Fibroblast of villous mesenchyme (primary cell): ENCODE measurements at regions not wholly inside any gene's neighbourhood (a gene's known extent, or its start where the extent isn't known, plus 50 kb on each side); places are given as distances from the start of the nearest gene placed in this dataset.

Source experiments
- DNase-seq: peaks from one replicate; pipeline ENCODE4 v3.0.0-alpha.2; 2010; ENCODE audit warnings: low read depth
- H3K4me3 ChIP-seq: 2 replicates; pipeline ENCODE4 v1.5.1; 2011; ENCODE audit warnings: low read depth, mild to moderate bottlenecking, low read length
- TF ChIP-seq, protein P1 (sequence below): IDR thresholded peaks from 2 replicates; pipeline ENCODE4 v1.5.1; 2012; ENCODE audit warnings: low read depth, mild to moderate bottlenecking, low read length; ENCODE audit not compliant: insufficient read depth

- DNase-seq: no peak
- TF ChIP-seq, protein P1, sequence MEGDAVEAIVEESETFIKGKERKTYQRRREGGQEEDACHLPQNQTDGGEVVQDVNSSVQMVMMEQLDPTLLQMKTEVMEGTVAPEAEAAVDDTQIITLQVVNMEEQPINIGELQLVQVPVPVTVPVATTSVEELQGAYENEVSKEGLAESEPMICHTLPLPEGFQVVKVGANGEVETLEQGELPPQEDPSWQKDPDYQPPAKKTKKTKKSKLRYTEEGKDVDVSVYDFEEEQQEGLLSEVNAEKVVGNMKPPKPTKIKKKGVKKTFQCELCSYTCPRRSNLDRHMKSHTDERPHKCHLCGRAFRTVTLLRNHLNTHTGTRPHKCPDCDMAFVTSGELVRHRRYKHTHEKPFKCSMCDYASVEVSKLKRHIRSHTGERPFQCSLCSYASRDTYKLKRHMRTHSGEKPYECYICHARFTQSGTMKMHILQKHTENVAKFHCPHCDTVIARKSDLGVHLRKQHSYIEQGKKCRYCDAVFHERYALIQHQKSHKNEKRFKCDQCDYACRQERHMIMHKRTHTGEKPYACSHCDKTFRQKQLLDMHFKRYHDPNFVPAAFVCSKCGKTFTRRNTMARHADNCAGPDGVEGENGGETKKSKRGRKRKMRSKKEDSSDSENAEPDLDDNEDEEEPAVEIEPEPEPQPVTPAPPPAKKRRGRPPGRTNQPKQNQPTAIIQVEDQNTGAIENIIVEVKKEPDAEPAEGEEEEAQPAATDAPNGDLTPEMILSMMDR: no peak
- no peak overlapping the region for H3K4me3 ChIP-seq
These were observed 179.3 kb upstream of the HDDC2 start for GRCh38 chr6:125481056-125481455.

- DNase-seq: no peak
- H3K4me3 ChIP-seq: no peak overlapping the region
- TF ChIP-seq, protein P1: no peak
These were observed 184.0 kb upstream of the HDDC2 start for GRCh38 chr6:125485757-125486156.

GRCh38 chr6:125486881-125487280 lies 185.1 kb upstream of the HDDC2 start:
- TF ChIP-seq, protein P1: no peak
- no peak for DNase-seq
- H3K4me3 ChIP-seq: no peak overlapping the region

DNA sequence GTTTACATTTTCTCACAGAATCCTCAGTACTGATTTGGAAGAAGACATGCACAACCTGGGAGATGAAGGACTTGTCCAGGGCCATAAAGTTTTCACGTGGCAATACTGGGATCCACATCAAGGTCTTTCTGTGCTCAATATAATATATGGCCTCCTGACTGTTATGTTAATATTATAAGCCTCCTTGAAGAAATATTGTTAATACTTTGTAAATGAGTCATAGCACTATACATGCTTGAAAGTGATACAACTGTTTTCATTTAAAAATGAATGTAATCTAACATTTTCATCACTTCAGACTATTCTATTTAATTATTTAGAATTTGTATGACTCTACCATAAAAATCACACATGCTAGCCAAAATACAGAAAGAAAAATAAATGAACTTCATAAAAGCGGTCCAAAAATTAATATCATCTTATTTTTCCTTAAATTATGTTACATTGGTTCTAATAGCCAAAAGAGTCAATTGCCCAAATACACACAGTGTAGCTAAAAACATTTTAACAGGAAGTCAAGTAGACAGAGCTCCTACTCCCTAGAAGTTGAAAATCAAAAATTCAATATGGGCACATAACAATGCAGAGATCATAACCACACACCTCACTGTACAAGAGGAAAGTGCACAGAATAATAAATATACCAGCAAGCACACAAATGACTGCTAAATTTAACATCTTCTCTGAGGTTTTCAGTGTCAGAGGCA lies 188.0 kb upstream of the HDDC2 start:
- TF ChIP-seq, protein P1: no peak
- no peak overlapping the region for H3K4me3 ChIP-seq
- DNase-seq: peak; percentile 5

DNA sequence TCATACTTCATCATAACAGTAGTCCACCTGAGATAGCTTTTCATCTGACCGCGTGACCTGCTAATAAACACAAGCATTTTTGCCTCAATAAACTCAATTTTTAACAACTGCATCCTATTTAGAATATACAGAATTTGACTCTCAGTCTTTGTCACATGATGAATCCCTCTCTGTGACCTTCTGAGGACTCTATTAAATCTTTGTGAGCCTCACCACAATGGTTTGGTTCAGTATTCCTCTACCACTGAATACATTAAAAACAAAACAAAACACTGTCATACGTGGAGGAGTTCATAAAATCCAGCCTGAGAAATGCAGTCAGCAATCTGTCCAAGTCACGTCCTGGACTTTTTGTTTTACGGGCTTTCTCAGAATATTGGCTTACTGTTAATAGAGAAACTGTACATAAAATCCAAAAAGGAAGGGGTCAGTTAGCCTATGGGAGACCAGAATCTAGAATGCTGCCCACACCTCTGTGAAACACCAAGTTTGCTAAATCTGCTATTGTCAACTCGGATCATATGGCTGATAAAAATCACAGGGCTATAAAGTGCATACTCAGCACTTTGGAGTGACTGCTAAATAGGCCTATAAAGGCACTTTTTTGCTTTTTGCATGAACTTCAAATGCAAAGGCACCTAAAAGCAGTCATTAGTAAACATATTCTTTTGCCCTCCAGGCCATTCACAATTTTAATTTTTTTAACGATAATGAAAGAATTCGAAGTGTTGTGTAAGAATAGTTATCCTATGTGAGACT lies 190.3 kb upstream of the HDDC2 start:
- H3K4me3 ChIP-seq: no peak overlapping the region
- TF ChIP-seq, protein P1: no peak
- DNase-seq: no peak

DNA sequence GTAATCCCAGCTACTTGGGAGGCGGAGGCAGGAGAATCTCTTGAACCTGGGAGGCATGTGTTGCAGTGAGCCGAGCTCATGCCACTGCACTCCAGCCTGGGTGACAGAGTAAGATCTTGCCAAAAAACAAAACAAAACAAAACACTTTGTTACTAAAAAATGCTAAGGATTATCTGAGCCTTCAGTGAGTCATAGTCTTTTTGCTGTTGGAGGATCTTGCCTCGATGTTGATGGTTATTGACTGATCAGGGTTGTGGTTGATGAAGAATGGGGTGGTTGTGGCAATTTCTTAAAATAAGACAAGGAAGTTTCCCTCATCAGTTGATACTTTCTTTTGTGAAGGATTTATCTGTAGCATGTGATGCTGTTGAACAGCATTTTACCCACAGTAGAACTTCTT lies 196.8 kb upstream of the HDDC2 start:
- TF ChIP-seq, protein P1: no peak
- DNase-seq: no peak
- H3K4me3 ChIP-seq: no peak overlapping the region

DNA sequence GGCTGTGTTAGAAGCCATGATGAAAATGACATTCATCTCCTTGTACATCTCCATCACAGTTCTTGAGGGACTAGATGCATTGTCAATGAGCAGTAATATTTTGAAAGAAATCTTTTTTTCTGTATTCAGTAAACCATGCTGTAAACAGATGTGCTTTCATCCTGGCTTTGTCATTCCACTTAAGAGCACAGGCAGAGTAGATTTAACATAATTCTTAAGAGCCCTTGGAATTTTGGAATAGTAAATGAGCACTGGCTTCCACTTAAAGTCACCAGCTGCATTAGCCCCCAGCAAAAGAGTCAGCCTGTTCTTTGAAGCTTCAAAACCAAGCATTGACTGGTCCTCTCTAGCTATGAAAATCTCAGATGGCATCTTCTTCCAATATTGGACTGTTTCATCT lies 197.8 kb upstream of the HDDC2 start:
- no peak overlapping the region for H3K4me3 ChIP-seq
- no peak for DNase-seq
- TF ChIP-seq, protein P1: no peak
